ENCODE measurements at regions not wholly inside any gene's neighbourhood (a gene's known extent, or its start where the extent isn't known, plus 50 kb on each side); places are given as distances from the start of the nearest gene placed in this dataset.

DNA sequence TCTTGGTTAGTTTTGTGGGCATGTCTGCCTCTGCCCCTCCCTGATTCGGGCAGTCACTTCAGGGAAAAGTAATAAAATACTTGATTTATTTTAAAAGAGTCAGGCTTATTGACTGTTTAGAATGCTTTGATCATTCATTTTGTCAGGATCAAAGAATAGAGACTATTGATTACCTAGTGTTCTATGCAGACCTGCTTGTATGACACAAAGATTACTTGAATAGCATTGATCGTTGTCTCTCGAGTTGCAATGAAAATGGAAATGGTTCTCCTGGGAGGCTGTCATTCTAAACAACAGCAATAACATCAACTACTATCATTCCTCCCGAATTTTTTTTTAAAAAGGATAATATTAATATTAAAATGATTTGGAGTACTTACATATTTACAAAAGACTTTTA lies 133.2 kb upstream of the DMAC1 start:
- Mint-ChIP-seq H3K27ac (no peak overlapping the region), H3K4me1 (ENCODE audit: unreplicated experiment) (peaks cover 6% of the 10 kb centered on the region), H3K36me3 (no peaks in the 10 kb centered on the region), H3K27me3 (no peaks in the 10 kb centered on the region), H3K9me3 (no peaks in the 10 kb centered on the region), H3K4me3 (no peak overlapping the region)
- no peak for DNase-seq (ENCODE audit: extremely low spot score, unreplicated experiment)
- TF ChIP-seq, protein P1, sequence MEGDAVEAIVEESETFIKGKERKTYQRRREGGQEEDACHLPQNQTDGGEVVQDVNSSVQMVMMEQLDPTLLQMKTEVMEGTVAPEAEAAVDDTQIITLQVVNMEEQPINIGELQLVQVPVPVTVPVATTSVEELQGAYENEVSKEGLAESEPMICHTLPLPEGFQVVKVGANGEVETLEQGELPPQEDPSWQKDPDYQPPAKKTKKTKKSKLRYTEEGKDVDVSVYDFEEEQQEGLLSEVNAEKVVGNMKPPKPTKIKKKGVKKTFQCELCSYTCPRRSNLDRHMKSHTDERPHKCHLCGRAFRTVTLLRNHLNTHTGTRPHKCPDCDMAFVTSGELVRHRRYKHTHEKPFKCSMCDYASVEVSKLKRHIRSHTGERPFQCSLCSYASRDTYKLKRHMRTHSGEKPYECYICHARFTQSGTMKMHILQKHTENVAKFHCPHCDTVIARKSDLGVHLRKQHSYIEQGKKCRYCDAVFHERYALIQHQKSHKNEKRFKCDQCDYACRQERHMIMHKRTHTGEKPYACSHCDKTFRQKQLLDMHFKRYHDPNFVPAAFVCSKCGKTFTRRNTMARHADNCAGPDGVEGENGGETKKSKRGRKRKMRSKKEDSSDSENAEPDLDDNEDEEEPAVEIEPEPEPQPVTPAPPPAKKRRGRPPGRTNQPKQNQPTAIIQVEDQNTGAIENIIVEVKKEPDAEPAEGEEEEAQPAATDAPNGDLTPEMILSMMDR (conservative IDR thresholded peaks at IDR 0.05) = no peak

GRCh38 chr9:7930613-7931012 lies 131.0 kb upstream of the DMAC1 start:
- TF ChIP-seq, protein P1 (conservative IDR thresholded peaks at IDR 0.05) = no peak
- H3K4me1 Mint-ChIP-seq (ENCODE audit: unreplicated experiment) = no peaks in the 10 kb centered on the region
- H3K9me3 Mint-ChIP-seq = no peaks in the 10 kb centered on the region
- no peaks in the 10 kb centered on the region for H3K36me3 Mint-ChIP-seq
- no peak for DNase-seq (ENCODE audit: extremely low spot score, unreplicated experiment)
- H3K27ac Mint-ChIP-seq = no peak overlapping the region
- no peaks in the 10 kb centered on the region for H3K27me3 Mint-ChIP-seq
- no peak overlapping the region for H3K4me3 Mint-ChIP-seq

DNA sequence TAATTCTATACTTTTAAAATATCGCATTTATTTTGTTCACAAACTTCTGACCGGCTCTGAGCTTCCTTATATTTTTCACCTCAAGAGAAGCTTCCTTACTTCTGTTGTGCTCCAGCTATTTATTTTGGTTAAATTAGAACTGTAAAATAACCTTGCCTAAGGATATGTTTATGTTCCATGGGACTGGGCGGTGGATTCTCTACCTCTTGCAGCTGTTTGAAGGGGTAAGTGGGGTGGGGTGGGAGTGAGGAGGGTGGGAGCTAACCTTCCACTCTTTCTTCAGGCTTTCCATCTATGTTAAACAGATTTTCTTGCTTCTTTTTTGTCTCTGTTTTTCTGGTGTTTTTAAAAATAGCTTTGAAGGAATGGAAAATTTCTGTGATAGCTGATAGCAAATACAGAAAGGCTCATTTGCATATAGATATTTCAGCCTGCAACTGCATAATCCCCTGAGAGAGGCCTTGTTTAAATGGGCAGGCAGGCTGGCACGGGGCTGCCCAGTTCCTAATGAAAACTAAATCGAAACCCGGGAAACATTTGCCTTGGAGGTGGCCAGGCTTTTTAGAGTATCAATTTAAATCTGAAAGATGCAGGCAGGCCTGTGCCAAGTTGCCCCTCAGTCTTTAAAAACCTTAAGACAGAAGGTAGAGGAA lies 122.1 kb upstream of the DMAC1 start:
- Mint-ChIP-seq H3K4me1 (ENCODE audit: unreplicated experiment) (peaks cover 19% of the 10 kb centered on the region), H3K4me3 (no peak overlapping the region), H3K27ac (no peak overlapping the region), H3K9me3 (no peaks in the 10 kb centered on the region), H3K36me3 (no peaks in the 10 kb centered on the region), H3K27me3 (no peaks in the 10 kb centered on the region)
- TF ChIP-seq, protein P1 (conservative IDR thresholded peaks at IDR 0.05) = no peak
- DNase-seq (ENCODE audit: extremely low spot score, unreplicated experiment) = no peak

DNA sequence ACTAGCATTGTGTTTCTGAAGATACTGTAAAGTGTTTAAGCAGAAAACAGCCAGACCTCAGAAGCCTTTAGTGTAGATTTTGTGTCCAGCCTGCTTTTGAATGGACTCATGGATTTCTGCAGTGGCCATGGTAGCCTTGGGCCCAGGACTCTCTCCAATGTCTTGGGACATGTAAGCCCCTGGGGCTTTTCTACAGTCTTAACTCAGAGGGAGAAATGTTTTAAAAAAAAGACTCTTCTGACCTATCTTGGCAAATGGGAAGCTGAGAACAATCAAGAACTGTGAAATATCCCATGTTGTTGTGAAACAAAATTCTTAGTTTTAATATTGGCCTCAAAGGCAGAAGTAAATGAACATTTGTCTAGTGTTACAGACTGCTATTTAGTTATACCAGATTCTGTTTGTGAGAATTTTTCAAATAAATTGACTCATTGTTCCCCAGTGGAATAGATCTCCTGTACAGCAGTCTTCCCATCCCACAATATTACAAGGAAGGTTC lies 112.5 kb upstream of the DMAC1 start:
- Mint-ChIP-seq H3K4me3 (no peak overlapping the region), H3K27me3 (no peaks in the 10 kb centered on the region), H3K36me3 (no peaks in the 10 kb centered on the region), H3K4me1 (ENCODE audit: unreplicated experiment) (peaks cover 31% of the 10 kb centered on the region), H3K9me3 (no peaks in the 10 kb centered on the region), H3K27ac (no peak overlapping the region)
- TF ChIP-seq, protein P1 (conservative IDR thresholded peaks at IDR 0.05) = no peak
- no peak for DNase-seq (ENCODE audit: extremely low spot score, unreplicated experiment)

- Mint-ChIP-seq H3K9me3 (no peaks in the 10 kb centered on the region), H3K4me3 (no peak overlapping the region), H3K27ac (no peak overlapping the region), H3K4me1 (ENCODE audit: unreplicated experiment) (peaks cover 33% of the 10 kb centered on the region), H3K36me3 (no peaks in the 10 kb centered on the region), H3K27me3 (no peaks in the 10 kb centered on the region)
- TF ChIP-seq, protein P1 (conservative IDR thresholded peaks at IDR 0.05) = no peak
- no peak for DNase-seq (ENCODE audit: extremely low spot score, unreplicated experiment)
These were observed 110.9 kb upstream of the DMAC1 start for GRCh38 chr9:7910426-7911020.

Data from type B pancreatic cell (in vitro differentiated cells).